IMR-90 (cell line): ENCODE measurements at regions not wholly inside any gene's neighbourhood (a gene's known extent, or its start where the extent isn't known, plus 50 kb on each side); places are given as distances from the start of the nearest gene placed in this dataset.

Experiments used
- BHLHE40 ChIP-seq: fragments of 150-350 bp; IDR thresholded peaks from 2 replicates; pipeline ENCODE4 v1.6.1; 2016; ENCODE audit warnings: mild to moderate bottlenecking, low read depth, low read length
- CEBPB ChIP-seq: IDR thresholded peaks from 2 replicates; pipeline ENCODE4 v1.6.1; 2012; ENCODE audit warnings: low read depth, low read length, improper control_type of control experiment
- MAFK ChIP-seq: IDR thresholded peaks from 2 replicates; pipeline ENCODE4 v1.6.1; 2012; ENCODE audit warnings: low read depth, low read length, improper control_type of control experiment
- MAZ ChIP-seq: IDR thresholded peaks from 2 replicates; pipeline ENCODE4 v1.6.1; 2012; ENCODE audit warnings: low read depth, mild to moderate bottlenecking, low read length, improper control_type of control experiment, moderate library complexity, borderline replicate concordance
- MXI1 ChIP-seq: IDR thresholded peaks from 2 replicates; pipeline ENCODE4 v1.6.1; 2012; ENCODE audit warnings: low read depth, mild to moderate bottlenecking, low read length, moderate library complexity, borderline replicate concordance
- POLR2A ChIP-seq: IDR thresholded peaks from 2 replicates; pipeline ENCODE4 v1.6.1; 2012; ENCODE audit warnings: mild to moderate bottlenecking, low read depth, low read length
- RAD21 ChIP-seq: IDR thresholded peaks from 2 replicates; pipeline ENCODE4 v1.6.1; 2012; ENCODE audit warnings: low read length, improper control_type of control experiment
- RFX5 ChIP-seq: IDR thresholded peaks from 2 replicates; pipeline ENCODE4 v1.8.0; 2012; ENCODE audit warnings: low read depth, mild to moderate bottlenecking, low read length, moderate library complexity
- SMC3 ChIP-seq: fragments of 150-350 bp; IDR thresholded peaks from 2 replicates; pipeline ENCODE4 v1.6.1; 2016; ENCODE audit warnings: low read depth, mild to moderate bottlenecking, antibody characterized with exemption, low read length, moderate library complexity
- USF2 ChIP-seq: fragments of 150-350 bp; IDR thresholded peaks from 2 replicates; pipeline ENCODE4 v1.6.1; 2017; ENCODE audit warnings: mild to moderate bottlenecking, antibody characterized with exemption, low read length, low read depth
- TF ChIP-seq, protein P1 (sequence below): conservative IDR thresholded peaks from 2 replicates; pipeline ENCODE4 v1.5.1; 2012; ENCODE audit warnings: mild to moderate bottlenecking, low read depth, low read length, improper control_type of control experiment
- TF ChIP-seq, protein P2 (sequence below): fragments of 150-350 bp; IDR thresholded peaks from 2 replicates; pipeline ENCODE4 v1.6.1; 2016; ENCODE audit warnings: low read depth, mild to moderate bottlenecking, low read length, moderate library complexity, borderline replicate concordance

DNA sequence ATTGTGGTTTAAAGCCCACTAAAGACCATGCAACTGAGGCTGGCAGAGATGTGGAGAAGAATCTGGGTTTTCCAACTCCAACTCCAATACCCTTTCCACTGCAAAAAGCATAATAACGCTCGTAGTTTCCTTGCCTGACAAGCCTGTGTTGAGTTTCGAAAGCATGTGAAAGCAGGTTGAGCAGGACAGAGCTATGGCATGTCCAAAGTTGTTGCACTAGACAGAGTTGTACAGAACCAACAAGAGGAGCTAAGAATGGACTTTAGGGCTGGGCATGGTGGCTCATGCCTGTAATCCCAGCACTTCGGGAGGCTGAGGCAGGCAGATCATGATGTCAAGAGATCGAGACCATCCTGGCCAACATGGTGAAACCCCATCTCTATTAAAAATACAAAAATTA lies 572.0 kb upstream of the TBX3 start:
- TF ChIP-seq, protein P1, sequence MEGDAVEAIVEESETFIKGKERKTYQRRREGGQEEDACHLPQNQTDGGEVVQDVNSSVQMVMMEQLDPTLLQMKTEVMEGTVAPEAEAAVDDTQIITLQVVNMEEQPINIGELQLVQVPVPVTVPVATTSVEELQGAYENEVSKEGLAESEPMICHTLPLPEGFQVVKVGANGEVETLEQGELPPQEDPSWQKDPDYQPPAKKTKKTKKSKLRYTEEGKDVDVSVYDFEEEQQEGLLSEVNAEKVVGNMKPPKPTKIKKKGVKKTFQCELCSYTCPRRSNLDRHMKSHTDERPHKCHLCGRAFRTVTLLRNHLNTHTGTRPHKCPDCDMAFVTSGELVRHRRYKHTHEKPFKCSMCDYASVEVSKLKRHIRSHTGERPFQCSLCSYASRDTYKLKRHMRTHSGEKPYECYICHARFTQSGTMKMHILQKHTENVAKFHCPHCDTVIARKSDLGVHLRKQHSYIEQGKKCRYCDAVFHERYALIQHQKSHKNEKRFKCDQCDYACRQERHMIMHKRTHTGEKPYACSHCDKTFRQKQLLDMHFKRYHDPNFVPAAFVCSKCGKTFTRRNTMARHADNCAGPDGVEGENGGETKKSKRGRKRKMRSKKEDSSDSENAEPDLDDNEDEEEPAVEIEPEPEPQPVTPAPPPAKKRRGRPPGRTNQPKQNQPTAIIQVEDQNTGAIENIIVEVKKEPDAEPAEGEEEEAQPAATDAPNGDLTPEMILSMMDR: no peak
- no peak for TF ChIP-seq RFX5
- TF ChIP-seq POLR2A: no peak
- TF ChIP-seq, protein P2, sequence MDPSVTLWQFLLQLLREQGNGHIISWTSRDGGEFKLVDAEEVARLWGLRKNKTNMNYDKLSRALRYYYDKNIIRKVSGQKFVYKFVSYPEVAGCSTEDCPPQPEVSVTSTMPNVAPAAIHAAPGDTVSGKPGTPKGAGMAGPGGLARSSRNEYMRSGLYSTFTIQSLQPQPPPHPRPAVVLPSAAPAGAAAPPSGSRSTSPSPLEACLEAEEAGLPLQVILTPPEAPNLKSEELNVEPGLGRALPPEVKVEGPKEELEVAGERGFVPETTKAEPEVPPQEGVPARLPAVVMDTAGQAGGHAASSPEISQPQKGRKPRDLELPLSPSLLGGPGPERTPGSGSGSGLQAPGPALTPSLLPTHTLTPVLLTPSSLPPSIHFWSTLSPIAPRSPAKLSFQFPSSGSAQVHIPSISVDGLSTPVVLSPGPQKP: no peak
- TF ChIP-seq RAD21: no peak
- no peak for TF ChIP-seq SMC3
- TF ChIP-seq USF2: no peak
- TF ChIP-seq BHLHE40: no peak
- TF ChIP-seq MXI1: no peak
- TF ChIP-seq CEBPB: no peak
- TF ChIP-seq MAZ: no peak
- TF ChIP-seq MAFK: no peak
